GM21526 (cell line): ENCODE measurements at regions not wholly inside any gene's neighbourhood (a gene's known extent, or its start where the extent isn't known, plus 50 kb on each side); places are given as distances from the start of the nearest gene placed in this dataset.
"Not testable (repeated sequence)": the region's sequence is repeated elsewhere in the genome, so short reads cannot be mapped to it uniquely, and the experiment has no call there.

ENCODE experiments used
- ATAC-seq: cut with Tn5 transposase; IDR thresholded peaks from one replicate; pipeline ENCODE4 v1.9.1; 2021; ENCODE audit warnings: moderate library complexity; ENCODE audit not compliant: unreplicated experiment, low FRiP score

DNA sequence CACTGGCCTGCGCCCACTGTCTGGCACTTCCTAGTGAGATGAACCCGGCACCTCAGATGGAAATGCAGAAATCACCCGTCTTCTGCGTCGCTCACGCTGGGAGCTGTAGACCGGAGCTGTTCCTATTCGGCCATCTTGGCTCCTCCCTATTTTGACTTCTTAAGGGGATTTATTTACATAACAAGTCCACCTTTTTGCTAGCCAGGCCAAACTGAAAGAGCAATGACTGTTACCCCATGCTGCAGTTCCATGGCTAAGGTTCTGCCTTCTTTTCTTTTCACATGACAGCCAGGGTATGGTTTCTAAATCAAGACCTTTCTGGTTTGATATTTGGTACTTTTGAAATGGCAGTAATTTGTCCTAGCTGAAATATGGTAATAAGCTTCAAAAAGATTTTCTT, 270.0 kb upstream of the RRP15 start:
- not testable (repeated sequence) for ATAC-seq

DNA sequence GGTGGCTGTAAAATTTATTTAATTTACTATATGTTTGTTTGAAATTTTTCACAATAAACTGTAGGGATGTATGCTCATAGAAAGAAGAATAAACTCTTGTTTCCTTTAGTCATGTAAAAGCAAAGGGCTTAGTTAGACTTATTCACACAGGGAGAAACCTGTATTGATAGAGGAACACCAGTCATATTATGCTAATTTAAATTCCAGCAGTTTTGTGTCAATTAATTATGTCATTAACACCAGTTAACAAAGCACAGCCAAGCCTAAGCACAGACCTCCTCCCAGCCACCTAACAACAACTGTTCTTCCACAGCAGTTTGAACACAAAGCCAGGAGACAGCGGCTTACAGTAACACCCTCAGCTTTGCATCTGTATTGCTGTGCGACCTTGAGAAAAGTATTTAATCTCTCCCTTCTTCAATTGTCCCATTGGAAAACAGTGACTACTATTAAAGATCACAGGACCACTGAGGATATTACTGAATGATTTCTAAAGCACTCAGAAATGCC, 260.8 kb upstream of the RRP15 start:
- ATAC-seq: no peak

DNA sequence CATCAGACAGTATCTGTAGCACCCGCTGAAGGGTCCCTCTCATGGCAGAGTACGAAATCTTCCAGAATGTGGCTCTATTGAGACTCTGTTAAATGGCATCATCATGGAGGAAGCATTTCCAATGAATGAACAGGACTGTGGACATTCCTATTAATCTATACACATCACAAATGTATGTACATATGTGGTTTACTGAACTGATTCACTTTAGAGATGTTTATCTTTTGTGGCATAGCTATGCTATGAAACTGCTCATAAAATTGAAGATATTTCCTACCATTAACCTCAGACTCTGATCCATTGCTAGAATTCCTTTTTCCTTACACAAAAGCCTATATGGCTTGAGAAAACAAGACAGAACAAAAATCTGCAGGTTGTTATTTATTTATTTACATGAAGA, 259.6 kb upstream of the RRP15 start:
- no peak for ATAC-seq

DNA sequence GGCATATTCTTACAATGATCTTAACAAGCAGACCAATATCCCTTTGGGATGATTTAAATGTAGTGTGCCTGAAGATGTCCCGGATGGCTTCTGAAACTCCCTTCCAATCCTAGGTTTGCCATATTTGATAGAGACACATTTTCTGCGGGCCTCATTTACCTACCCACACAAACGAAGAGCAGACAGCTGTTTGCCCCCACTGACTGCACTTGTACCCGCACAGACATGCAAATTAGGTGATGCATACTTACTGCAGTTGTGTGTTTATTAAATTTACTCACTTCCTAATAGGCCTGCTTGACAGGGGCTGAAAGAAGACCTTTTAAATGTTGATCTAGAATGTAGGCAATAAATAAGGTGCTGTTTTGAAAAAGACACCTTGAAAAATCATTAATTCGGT, 257.9 kb upstream of the RRP15 start:
- ATAC-seq: no peak

DNA sequence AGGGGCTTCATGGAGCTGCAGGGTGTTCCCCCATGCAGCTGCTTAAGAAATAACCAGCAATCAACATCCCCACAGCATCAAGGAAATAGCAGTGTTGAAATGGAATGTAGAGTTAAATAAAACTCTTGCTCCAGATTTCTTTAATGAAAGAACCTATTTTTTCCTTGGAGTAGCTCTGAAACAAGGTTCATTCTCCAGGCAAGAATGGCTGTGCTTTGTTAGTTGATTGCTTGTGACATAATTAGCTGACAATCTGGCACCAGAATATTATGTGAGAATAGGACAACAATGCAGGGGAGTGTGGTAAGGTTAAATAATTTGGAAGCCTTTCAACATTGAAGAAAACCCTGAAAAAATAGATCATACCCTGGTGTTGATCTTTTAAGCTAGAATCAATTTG, 254.2 kb upstream of the RRP15 start:
- ATAC-seq: no peak

DNA sequence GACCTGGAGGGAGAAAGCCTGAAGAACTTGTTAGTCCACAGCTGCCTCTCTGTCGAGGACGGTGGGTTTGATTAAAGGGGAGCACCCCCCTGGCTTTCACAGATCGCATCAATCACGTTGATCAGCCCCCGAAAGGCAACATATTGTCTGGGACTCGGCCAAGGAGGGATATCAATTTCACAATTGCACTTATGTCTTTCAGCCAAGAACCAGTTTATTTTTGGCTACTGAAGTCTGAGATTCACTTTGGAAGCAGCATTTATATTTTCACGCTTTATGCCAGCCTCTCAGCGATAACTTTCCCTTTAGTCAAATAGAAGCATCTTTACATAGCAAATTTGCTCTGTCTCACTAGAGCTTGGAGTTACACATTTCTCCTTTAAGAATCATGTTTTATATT, 253.2 kb upstream of the RRP15 start:
- ATAC-seq: no peak

DNA sequence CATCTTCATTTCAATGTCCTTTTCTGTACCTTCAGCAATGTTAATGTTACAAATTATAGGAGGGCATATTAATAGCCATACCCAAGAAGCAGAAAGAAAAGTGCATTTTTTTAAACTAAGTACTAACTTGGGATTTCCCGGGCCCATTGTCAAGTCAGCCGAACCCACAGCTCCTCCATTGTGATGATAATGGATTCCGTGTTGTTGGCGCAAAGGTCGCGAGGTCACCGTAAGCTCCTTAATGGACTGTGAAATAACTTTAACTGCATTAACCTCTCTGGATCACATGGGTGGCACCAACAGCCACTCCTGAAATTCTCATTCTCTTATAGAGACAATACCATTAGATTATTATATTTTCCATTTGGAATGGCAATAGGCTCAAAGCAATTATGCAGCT, 250.6 kb upstream of the RRP15 start:
- ATAC-seq: no peak

DNA sequence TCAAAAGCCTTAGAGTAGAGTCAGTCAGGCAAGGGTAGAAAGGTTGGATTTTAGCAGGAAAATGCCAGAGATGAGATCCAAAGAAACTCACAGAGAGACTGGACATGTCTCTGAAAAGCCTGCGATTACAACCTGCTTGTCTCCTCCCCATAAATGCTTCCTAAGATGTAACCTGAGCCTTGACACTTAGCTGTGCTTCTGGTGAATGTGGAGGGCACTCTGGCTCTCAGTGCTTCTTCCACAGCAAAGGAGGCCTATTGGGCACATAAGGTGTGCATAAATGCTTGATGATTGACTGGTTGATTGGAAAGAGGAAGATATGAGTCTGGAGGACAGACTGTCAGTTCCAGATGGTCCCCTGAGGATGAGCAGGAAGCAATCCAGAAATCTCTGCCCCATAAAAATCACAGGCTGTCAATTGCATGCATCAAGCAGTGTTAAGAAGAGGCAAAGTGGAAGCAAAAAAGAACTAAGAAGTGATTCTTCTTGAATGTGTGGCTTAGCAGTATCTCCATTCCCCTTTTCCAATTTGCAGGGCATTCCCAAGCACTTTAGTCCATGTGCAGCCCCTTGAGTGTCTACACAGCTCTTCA, 236.2 kb upstream of the RRP15 start:
- no peak for ATAC-seq

DNA sequence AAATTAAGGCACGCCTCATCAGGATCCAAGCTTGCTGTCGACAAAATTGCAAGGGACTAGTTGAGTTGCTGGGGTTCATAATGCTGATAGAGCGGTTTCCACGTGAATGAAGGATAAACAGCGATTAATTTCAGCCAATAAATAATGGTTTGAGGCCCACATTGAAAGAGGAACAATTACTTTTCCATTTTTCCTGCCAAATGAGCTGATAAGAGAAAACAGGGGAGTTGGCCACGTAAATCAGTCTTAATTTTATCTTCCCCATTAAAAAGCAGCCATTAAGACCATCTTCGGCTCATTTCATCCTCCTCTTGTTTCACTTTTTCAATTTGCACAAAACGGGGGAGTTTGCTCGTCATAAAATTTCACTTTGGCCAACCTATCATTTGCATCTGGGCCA, 235.5 kb upstream of the RRP15 start:
- ATAC-seq: no peak

DNA sequence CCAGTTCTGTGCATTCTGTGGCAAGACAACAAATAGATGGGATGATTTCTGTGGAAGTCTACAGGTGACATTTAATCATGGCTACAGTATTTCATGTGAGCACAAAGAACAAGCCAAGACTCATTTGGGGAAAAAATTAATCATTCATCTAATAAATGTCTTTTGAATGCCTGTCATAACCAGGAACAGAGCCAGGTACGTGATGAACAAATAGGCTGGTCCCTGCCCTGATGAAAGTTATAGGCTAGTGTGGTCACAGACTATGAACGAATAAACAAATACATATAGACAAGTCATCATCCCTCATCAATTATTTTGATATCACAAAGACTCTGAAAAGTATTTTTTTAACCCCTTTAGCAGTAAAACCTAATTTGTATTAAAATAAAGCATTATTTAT, 226.4 kb upstream of the RRP15 start:
- no peak for ATAC-seq

DNA sequence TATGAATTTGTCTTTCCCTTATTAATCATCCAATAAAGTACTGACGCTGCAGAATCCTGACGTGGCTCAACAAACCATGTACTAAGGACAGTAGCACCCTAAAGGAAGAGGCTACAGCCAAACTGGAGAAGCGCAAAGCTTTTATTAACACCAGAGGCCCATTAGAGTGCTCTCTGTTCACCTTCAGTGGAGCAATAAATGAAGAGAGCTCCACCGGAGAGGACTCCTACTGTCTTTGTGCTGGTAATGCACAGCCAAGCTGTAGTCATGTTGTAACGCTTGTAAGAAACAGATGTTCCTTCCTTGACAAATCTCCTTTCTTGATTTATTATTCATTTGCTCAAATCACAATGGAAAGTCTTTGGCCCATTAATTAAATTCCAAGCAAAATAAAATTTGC, 220.7 kb upstream of the RRP15 start:
- ATAC-seq: no peak

DNA sequence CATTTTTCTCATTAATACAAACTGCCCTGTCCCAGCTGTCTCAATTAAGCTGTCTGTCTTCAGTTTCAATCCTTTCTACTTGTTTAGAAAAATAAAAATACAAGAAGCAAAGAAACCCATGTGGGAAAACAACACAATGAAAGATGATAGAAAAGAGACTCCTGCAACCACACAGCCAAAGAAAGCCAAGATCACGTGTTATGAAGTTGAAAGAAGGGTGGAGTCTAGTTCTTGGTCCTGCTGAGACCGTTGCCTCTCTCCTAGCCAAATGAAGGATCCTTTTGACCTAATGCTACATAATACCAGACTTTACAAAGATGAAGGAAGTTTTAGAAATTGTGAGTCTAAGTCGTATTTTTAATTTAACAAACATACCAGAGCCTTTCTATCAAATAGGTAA, 218.8 kb upstream of the RRP15 start:
- no peak for ATAC-seq

DNA sequence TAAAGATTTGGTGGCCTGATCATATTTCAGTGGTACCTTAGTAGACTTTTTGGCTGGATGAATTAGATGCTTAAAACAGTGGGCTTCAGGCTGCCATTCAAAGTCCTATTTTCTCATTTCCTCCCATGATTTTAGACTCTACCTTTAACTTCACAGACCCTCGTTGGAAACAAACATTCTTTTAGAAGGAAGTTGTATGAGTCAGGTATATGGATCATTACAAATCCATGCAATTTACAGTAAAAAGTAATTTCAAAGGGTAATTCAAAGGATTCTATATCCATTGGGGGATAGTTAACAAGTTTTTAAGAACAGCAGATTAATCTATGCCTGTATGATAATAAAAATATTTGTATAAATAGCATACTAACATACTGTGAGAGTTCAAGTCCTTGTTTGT, 216.9 kb upstream of the RRP15 start:
- no peak for ATAC-seq

DNA sequence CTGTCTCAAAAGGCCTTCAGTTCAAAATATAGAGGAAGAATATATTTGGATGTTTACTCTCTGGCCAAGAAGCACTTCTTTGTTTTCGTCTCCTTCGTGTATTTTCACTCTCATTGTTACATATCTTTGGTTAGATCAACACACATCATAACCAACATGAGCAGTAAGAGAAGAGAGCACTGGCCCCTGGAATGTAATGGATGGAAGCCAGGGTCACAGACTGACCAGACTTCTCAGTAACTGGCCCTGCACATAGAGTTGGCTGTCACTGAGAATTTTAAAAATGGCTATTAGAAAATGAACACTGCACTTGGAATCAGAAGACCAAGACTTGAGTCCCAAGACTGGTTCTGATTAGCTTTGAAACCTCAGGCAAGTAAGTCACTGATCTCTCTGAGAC, 215.9 kb upstream of the RRP15 start:
- no peak for ATAC-seq

DNA sequence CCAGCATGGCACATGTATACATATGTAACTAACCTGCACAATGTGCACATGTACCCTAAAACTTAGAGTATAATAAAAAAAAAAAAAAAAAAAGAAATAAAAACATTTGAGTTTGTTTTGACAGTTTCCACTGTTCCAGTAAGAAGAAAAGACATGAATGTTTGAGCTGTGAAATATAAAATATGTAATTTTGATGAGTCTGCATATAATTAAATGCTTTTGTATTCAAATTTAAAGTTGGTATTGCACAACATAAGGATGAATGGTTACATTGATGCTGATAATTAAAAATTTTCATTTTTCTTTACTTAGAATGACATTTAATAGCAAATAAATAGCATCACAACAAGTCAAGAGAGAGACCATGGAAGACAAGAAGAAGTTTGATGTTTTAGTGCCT, 212.0 kb upstream of the RRP15 start:
- ATAC-seq: no peak

DNA sequence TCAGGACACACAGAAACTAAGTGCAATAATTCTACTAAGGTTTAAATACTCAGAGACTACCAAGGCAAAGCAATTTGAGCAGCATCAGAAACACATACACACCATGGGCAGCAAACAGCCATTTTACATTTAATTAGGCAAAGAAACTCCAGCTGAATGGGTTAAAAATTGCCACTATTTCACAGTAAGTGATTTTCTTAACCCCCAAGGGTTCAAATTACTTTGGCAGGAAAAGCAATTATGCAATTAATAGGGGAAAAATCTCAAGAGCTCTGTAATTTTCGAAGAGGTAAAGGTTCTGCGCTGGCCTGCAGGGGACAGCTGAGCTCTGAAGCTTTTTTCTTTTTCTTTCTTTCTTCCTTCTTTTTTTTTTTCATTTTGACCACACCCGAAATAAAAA, 206.2 kb upstream of the RRP15 start:
- ATAC-seq: no peak

DNA sequence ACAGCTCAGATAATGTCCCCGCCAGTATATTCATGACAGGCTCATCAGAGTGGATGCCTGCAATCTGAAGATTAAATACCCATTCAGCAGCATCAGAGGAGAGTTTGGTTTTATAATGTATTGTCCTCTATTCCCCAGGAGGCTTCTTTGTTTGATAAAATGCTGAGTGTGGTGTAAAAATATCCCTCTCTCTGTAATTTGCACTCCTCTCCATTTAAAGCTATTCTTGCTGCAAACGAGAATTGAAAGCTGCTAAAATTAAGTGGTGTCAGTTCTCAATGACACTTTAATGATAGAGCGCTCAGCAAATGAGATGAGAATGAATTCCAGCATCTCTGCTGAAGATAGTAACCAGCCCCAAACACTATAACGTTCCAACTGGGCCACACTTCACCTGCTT, 205.7 kb upstream of the RRP15 start:
- ATAC-seq: no peak

DNA sequence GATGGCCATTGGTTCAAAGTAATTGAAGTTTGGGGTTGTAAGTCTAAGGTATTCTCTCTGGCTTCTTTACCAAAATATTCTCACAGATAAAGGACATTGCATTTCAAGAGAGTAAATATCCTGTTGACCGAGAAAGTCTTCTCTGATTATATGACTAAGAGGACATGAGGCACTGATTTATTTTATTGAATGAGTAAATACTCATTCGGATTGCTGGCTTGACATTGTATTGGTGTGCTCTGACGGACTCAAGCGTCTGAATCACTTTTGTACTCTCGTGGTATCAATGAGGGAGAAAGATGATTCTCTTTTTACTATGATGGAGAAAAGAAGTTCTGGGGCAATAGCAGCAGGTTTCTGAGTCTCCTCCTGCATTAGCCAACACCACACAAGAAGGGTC, 205.3 kb upstream of the RRP15 start:
- no peak for ATAC-seq

DNA sequence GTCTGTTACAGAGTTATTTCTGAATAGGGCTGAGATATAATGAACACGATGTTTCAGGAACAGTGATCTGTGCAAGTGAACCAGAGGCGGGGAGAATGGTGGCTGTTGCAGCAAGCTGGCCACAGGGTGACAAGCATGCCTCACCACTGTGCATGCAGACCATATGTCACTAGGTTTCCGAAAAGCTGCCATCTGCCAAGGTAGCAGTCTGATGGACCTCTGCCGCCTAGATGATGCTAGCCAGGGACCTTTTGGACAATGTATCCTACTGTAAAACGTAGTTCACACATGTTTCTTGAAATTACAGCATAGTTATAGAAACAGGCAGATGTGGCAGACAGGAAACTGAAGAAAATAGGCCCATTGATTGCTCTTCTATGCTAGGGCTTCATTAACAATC, 204.2 kb upstream of the RRP15 start:
- no peak for ATAC-seq

DNA sequence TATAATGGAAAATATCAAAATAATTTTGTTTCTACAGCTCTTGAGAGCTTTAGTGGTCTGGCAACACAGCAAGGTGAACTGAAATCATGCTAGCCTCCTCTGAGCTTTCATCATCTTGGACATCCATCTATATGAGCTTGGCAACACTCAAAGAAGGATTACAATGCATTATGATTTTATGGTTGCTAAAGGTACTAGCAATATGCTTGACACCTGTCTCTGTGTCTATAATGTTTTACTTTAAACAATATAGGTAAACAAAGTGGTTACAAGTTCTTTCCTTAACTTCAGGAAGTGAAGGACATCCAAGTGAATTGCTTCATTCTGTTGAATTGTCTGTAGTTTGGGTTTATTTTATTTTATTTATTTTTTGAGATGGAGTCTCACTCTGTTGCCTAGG, 203.7 kb upstream of the RRP15 start:
- no peak for ATAC-seq

DNA sequence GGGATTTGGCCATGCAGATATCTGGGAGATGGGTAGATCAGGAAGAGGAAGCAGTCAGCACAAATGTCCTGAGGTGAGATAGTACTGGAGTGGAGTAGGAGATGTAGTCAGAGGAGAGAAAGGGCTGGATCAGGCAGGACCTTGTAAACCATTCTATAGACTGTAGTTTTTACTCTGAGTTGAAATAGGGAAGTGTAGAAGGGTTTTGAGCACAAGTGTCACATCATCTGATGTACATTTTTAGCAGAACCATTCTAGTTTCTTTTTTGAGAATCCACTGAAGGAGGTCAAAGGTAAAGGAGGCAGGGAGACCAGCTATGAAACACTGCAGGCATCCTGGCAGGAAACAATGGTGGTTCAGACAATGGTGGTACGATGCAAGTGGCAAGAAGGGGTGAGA, 194.6 kb upstream of the RRP15 start:
- ATAC-seq: peak; percentile 50

DNA sequence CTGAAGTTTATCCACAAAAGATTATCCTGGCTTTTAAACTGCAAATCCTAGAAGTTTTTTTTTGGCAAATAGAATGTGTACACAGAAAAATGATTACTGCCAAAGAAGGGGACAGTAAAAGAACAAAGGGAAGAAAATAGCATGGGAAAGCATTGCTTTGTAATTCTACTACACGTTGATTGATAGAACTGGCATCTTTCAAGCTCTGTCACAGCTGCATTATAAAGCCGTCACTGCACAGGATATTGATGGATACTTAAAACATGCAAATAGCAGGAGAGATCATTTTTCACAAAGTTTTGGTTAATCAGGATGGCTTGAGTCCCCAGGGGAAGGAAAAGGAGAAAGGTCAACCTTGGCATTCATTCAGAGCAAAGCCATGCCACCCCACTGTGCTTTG, 183.7 kb upstream of the RRP15 start:
- ATAC-seq: no peak

DNA sequence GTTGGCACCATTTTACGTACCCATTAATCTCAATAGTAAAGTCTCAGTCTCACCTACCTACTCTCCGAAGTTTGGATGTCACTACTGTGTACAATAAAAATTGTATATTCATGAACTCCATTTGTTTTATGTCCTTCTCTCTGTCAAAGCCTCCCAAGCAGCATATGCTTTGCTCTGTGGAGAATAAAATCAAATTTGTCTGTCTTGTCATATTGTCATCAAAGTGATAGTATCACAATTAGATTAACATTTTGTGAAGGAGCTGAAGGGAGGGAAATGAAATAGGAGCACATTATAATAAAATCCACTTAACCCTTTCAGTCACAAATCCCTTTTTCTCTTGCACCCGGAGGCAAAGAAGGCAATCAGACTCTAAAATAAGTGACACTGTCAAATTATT, 177.1 kb upstream of the RRP15 start:
- no peak for ATAC-seq
